Skeletal muscle cell (primary cell): ENCODE measurements at regions not wholly inside any gene's neighbourhood (a gene's known extent, or its start where the extent isn't known, plus 50 kb on each side); places are given as distances from the start of the nearest gene placed in this dataset.

ENCODE experiments used
- DNase-seq: peaks from one replicate; pipeline ENCODE4 v3.0.0-alpha.2; 2010; ENCODE audit warnings: low read depth
- H3K4me3 ChIP-seq: 2 replicates; pipeline ENCODE4 v1.5.1; 2011; ENCODE audit warnings: low read depth, mild to moderate bottlenecking, control low read depth, low read length, moderate library complexity

GRCh38 chr15:93543093-93543492 is 454.1 kb upstream of the RGMA start:
- DNase-seq = no peak
- H3K4me3 ChIP-seq = no peak overlapping the region

- H3K4me3 ChIP-seq = no peak overlapping the region
- DNase-seq = no peak
These were observed 438.5 kb upstream of the RGMA start for GRCh38 chr15:93527374-93528050.

GRCh38 chr15:93524432-93524831 is 435.4 kb upstream of the RGMA start:
- no peak overlapping the region for H3K4me3 ChIP-seq
- no peak for DNase-seq

- H3K4me3 ChIP-seq = no peak overlapping the region
- DNase-seq = peak; percentile 5
These were observed 434.5 kb upstream of the RGMA start for GRCh38 chr15:93523481-93523880.

- H3K4me3 ChIP-seq = no peak overlapping the region
- no peak for DNase-seq
These were observed 431.2 kb upstream of the RGMA start for GRCh38 chr15:93520206-93520605.

- no peak for DNase-seq
- no peak overlapping the region for H3K4me3 ChIP-seq
These were observed 430.6 kb upstream of the RGMA start for GRCh38 chr15:93519599-93519998.

- DNase-seq = no peak
- H3K4me3 ChIP-seq = no peak overlapping the region
These were observed 428.2 kb upstream of the RGMA start for GRCh38 chr15:93517176-93517575.

- H3K4me3 ChIP-seq = no peak overlapping the region
- no peak for DNase-seq
These were observed 426.4 kb upstream of the RGMA start for GRCh38 chr15:93515256-93516051.

GRCh38 chr15:93506646-93507045 is 417.6 kb upstream of the RGMA start:
- DNase-seq = no peak

GRCh38 chr15:93505506-93505905 is 416.5 kb upstream of the RGMA start:
- no peak for DNase-seq
- no peak overlapping the region for H3K4me3 ChIP-seq

More at GRCh38 chr15:93506646-93507045, 417.6 kb upstream of the RGMA start:
- no peak overlapping the region for H3K4me3 ChIP-seq

- no peak for DNase-seq
- no peak overlapping the region for H3K4me3 ChIP-seq
These were observed 412.9 kb upstream of the RGMA start for GRCh38 chr15:93501946-93502345.

- H3K4me3 ChIP-seq = no peak overlapping the region
- no peak for DNase-seq
These were observed 411.1 kb upstream of the RGMA start for GRCh38 chr15:93500155-93500554.

GRCh38 chr15:93497291-93497690 is 408.3 kb upstream of the RGMA start:
- H3K4me3 ChIP-seq = no peak overlapping the region
- DNase-seq = no peak

- DNase-seq = no peak
- H3K4me3 ChIP-seq = no peak overlapping the region
These were observed 407.9 kb upstream of the RGMA start for GRCh38 chr15:93496888-93497287.

GRCh38 chr15:93495799-93496637 is 407.0 kb upstream of the RGMA start:
- H3K4me3 ChIP-seq = no peak overlapping the region
- DNase-seq = no peak

- no peak overlapping the region for H3K4me3 ChIP-seq
- DNase-seq = no peak
These were observed 404.2 kb upstream of the RGMA start for GRCh38 chr15:93493172-93493571.

GRCh38 chr15:93491291-93491690 is 402.3 kb upstream of the RGMA start:
- DNase-seq = no peak
- H3K4me3 ChIP-seq = no peak overlapping the region

GRCh38 chr15:93488296-93488713 is 399.3 kb upstream of the RGMA start:
- no peak overlapping the region for H3K4me3 ChIP-seq
- DNase-seq = no peak

- H3K4me3 ChIP-seq = no peak overlapping the region
- no peak for DNase-seq
These were observed 397.6 kb upstream of the RGMA start for GRCh38 chr15:93486407-93487117.
